OCI-LY3 (cell line): ENCODE measurements at regions not wholly inside any gene's neighbourhood (a gene's known extent, or its start where the extent isn't known, plus 50 kb on each side); places are given as distances from the start of the nearest gene placed in this dataset.

Experiments used
- H2AFZ ChIP-seq: fragments of 200-600, 300-600 bp; shearing (Covaris generic); 2 replicates; pipeline ENCODE4 v1.6.0; 2014; ENCODE audit warnings: antibody characterized with exemption, low read depth, low read length
- H3K27ac ChIP-seq: fragments of 200-600, 300-600 bp; sonication (generic); 2 replicates; pipeline ENCODE4 v1.5.1; 2014; ENCODE audit warnings: mild to moderate bottlenecking, low read length, moderate library complexity, mixed read lengths
- H3K27me3 ChIP-seq: fragments of 200-600, 300-600 bp; sonication (generic); 2 replicates; pipeline ENCODE4 v1.6.1; 2014; ENCODE audit warnings: low read depth, low read length, mixed read lengths
- H3K36me3 ChIP-seq: fragments of 200-600, 300-600 bp; sonication (generic); replicated peaks from 2 replicates; pipeline ENCODE3; 2014; ENCODE audit warnings: low read depth, low read length, mixed read lengths
- H3K4me1 ChIP-seq: fragments of 300-600, 200-600 bp; sonication (generic); 2 replicates; pipeline ENCODE4 v1.6.1; 2014; ENCODE audit warnings: low read length, mixed read lengths
- H3K4me2 ChIP-seq: fragments of 200-600, 300-600 bp; sonication (generic); 2 replicates; pipeline ENCODE4 v1.6.1; 2014; ENCODE audit warnings: low read length, mixed read lengths
- H3K4me3 ChIP-seq: fragments of 300-600, 200-600 bp; sonication (generic); 2 replicates; pipeline ENCODE4 v1.5.1; 2014; ENCODE audit warnings: antibody characterized with exemption, mild to moderate bottlenecking, low read length, moderate library complexity
- H3K79me2 ChIP-seq: fragments of 300-600, 200-600 bp; shearing (Covaris generic); 2 replicates; pipeline ENCODE4 v1.6.1; 2014; ENCODE audit warnings: mild to moderate bottlenecking, low read length, mixed read lengths
- H3K9ac ChIP-seq: fragments of 300-600, 200-600 bp; shearing (Covaris generic); 2 replicates; pipeline ENCODE4 v1.6.0; 2014; ENCODE audit warnings: mild to moderate bottlenecking, low read length, moderate library complexity
- H3K9me3 ChIP-seq: fragments of 200-600, 300-600 bp; shearing (Covaris generic); 2 replicates; pipeline ENCODE4 v1.6.1; 2014; ENCODE audit warnings: low read length, mixed read lengths; ENCODE audit not compliant: insufficient read depth
- H4K20me1 ChIP-seq: fragments of 200-600, 300-600 bp; sonication (generic); 2 replicates; pipeline ENCODE4 v1.6.1; 2016; ENCODE audit warnings: low read length, mixed read lengths; ENCODE audit not compliant: insufficient read depth
- CTCF ChIP-seq: fragments of 200-600, 300-600 bp; sonication (generic); IDR thresholded peaks from 2 replicates; pipeline ENCODE4 v1.5.1; 2014; ENCODE audit warnings: antibody characterized with exemption, low read length, low read depth
- EZH2phosphoT487 ChIP-seq: fragments of 200-600 bp; shearing (Covaris generic); IDR thresholded peaks from 2 replicates; pipeline ENCODE4 v1.6.1; 2018; ENCODE audit warnings: antibody characterized with exemption, mixed run types, low read depth

DNA sequence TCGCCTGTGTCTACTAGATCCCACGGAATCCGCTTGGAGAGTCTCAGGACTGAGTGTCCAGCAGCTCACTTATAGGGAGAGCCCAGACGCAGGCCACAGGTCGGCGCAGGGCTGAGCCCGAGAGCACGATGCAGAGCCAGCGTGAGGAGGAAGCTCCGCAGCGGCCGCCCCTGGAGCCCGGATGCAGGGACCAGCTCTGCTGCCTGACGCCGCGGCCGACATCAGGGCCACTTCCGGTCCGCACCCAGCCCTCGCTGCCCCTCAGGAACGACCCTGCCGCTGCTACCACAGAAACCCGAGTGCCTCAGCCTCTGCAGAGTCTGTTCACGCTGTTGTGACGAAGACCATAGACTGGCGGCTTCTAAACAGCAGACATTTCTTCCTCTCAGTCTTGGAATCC, 275.8 kb upstream of the PPP2R2D start:
- TF ChIP-seq EZH2phosphoT487 (no peak), CTCF (no peak)
- no peak overlapping the region for H3K9ac ChIP-seq
- H3K4me2 ChIP-seq = no peak overlapping the region
- no peaks in the 10 kb centered on the region for H3K79me2 ChIP-seq
- H3K4me1 ChIP-seq = no peaks in the 10 kb centered on the region
- no peaks in the 10 kb centered on the region for H4K20me1 ChIP-seq
- no peak overlapping the region for H3K4me3 ChIP-seq
- no peak overlapping the region for H3K27ac ChIP-seq
- no peaks in the 10 kb centered on the region for H3K27me3 ChIP-seq
- H3K36me3 ChIP-seq = no peaks in the 10 kb centered on the region
- H3K9me3 ChIP-seq = no peaks in the 10 kb centered on the region
- H2AFZ ChIP-seq = no peak overlapping the region

- H3K79me2 ChIP-seq = no peaks in the 10 kb centered on the region
- H3K36me3 ChIP-seq = no peaks in the 10 kb centered on the region
- no peak overlapping the region for H3K4me2 ChIP-seq
- no peaks in the 10 kb centered on the region for H3K27me3 ChIP-seq
- H3K4me1 ChIP-seq = no peaks in the 10 kb centered on the region
- H3K9ac ChIP-seq = no peak overlapping the region
- no peak for TF ChIP-seq EZH2phosphoT487
- no peak for TF ChIP-seq CTCF
- no peak overlapping the region for H2AFZ ChIP-seq
- no peak overlapping the region for H3K4me3 ChIP-seq
- no peak overlapping the region for H3K27ac ChIP-seq
- no peaks in the 10 kb centered on the region for H4K20me1 ChIP-seq
- H3K9me3 ChIP-seq = no peaks in the 10 kb centered on the region
Observed at GRCh38 chr10:131626274-131626673, 274.5 kb upstream of the PPP2R2D start.

DNA sequence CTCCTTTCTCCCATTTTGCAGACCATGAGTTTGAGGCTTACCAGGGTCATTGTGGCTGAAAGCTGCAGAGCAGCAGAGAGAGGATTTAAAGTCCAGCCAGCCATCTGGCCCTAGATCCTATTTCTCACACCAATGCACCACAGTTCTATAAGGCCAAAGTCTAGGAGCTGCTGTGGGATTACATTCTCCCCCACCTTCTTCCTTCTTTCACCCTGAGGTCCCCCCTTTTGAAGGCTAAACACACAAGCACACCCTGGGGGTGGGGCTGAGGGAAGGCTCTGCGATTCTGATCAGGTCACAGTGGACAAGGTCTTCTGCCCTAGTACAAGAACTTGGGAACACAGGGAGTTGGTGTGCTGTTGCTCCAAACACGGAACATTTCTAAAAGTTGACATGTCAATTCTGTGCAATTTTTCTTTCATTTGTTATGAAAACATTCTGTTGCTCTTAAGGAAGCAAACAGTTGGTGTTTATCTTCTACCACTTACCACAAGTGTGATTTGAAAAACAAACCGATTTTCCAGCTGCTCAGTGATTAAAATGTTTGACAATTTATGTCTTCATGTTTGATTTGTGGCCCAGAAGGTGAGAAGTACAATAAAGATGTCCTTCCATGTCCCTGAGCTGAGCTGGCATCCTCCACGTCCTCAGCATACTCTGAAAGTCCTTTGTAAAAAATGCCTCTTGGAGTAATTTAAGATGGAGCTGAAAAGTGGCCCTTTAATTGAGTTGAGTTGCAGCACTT, 271.6 kb upstream of the PPP2R2D start:
- Histone ChIP-seq H2AFZ (no peak overlapping the region), H3K9me3 (no peaks in the 10 kb centered on the region), H4K20me1 (no peaks in the 10 kb centered on the region), H3K4me1 (no peaks in the 10 kb centered on the region), H3K36me3 (no peaks in the 10 kb centered on the region), H3K9ac (no peak overlapping the region), H3K27ac (no peak overlapping the region), H3K79me2 (no peaks in the 10 kb centered on the region), H3K4me3 (no peak overlapping the region), H3K27me3 (no peaks in the 10 kb centered on the region), H3K4me2 (no peak overlapping the region)
- TF ChIP-seq EZH2phosphoT487 (no peak), CTCF (no peak)

GRCh38 chr10:131630772-131631258, 270.0 kb upstream of the PPP2R2D start:
- TF ChIP-seq EZH2phosphoT487 (no peak), CTCF (no peak)
- no peak overlapping the region for H3K27ac ChIP-seq
- H3K4me2 ChIP-seq = no peak overlapping the region
- no peaks in the 10 kb centered on the region for H3K79me2 ChIP-seq
- no peak overlapping the region for H3K9ac ChIP-seq
- H2AFZ ChIP-seq = no peak overlapping the region
- H3K9me3 ChIP-seq = no peaks in the 10 kb centered on the region
- no peaks in the 10 kb centered on the region for H4K20me1 ChIP-seq
- no peak overlapping the region for H3K4me3 ChIP-seq
- H3K36me3 ChIP-seq = no peaks in the 10 kb centered on the region
- H3K27me3 ChIP-seq = no peaks in the 10 kb centered on the region
- no peaks in the 10 kb centered on the region for H3K4me1 ChIP-seq
